Stimulated activated CD4-positive, alpha-beta T cell treated with anti-CD3 and anti-CD28 coated beads, Interleukin-4, amount 100 ng/mL, for 1 hour (primary cell): ENCODE measurements at regions not wholly inside any gene's neighbourhood (a gene's known extent, or its start where the extent isn't known, plus 50 kb on each side); places are given as distances from the start of the nearest gene placed in this dataset.

ENCODE experiments used
- DNase-seq: peaks from one replicate; pipeline ENCODE4 v3.0.0-alpha.2; 2020

DNA sequence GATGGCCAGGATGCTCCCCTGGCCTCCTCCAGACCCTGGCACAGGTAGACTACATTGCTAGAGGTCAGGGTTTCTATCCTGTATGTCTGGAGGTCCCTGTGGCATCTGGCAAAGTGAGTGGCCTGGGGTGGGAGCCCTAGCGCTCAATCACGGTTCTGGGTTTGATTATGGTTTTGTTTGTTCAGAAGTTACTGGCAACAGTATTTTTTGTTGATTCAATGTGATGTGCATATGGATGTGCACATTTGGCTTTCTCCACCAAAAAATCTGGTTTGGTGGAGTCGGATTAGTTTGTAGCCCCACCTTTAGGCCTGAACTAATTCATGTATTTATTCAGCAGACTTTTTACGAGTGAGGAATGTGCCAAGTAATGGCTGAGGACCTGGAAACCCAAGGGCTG, 109.7 kb downstream of the VEGFA start:
- no peak for DNase-seq

- no peak for DNase-seq
Observed at GRCh38 chr6:43878823-43879495, 108.9 kb downstream of the VEGFA start.

DNA sequence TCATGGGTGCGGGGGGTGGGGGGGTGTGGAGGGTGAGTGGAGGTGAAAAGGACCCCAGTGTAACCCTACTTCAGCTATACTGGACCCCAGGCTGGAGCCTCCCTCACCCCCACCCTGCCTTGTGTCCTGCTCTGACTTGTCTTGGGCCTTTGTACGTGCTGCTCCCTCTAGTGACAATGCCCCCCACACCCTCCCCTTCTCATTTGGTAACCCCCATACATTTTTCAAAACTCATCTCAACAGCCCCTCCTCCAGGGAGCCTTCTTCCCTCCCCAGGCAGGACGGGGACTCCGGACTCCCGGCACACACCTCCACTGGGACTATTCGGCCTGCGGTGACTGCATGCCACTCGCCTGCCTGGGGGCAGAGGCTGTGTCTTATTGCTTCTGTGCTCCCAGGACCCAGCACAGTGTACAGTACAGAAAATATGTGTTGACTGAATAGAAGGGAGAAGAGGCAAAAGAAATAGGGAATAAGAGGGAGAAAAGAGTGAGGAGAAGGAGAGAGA, 108.2 kb downstream of the VEGFA start:
- DNase-seq: no peak

DNA sequence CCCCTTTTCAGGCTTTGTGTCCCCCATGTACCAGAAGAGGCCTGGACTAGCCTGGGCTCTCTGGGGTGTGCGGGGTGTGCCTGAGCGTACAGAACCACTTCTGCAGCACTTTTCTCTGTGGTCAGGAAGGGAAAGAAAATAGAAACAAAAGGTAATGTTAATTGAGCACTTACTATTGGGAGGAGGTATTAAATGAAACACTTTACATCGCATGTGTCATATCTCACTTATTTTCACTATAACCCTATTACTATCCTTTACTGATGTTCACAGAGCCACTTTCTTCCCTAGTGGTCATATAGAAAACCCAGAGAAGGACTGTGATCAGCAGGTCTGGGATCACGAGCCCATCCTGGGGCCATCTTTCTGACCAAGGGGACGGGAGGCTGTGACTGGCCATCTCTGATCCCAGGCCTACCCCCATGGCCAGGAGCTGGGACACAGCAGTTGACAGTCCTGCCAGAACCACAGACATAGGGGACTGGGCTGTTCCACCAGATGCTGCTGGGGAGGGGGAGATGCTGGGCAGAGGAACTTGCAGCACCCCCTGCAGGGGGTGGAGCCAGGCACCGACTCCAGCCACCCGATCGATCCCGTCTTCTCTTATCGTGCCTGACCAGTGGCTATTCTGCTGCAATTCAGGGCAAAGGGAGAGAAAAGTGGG, 107.6 kb downstream of the VEGFA start:
- no peak for DNase-seq

DNA sequence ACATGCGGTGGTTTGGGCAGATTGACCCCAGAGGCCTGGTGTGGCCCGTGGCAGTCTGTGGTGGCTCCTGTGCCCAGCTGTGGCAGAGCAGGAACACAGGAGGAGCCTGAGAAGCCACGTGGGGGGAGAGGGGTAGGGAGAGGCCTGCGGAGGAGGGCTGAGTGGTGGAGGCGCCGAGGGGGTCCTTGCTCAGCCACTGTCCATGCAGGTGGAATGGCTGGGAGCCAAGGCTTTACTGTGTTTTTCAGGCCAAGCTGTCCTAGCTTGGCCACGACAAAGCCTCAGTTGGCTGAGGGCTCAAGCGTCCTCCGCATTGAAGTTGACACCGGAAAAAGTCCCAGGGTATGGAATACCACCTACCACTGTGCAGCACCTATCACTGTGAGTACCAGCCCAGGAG, 107.0 kb downstream of the VEGFA start:
- no peak for DNase-seq

DNA sequence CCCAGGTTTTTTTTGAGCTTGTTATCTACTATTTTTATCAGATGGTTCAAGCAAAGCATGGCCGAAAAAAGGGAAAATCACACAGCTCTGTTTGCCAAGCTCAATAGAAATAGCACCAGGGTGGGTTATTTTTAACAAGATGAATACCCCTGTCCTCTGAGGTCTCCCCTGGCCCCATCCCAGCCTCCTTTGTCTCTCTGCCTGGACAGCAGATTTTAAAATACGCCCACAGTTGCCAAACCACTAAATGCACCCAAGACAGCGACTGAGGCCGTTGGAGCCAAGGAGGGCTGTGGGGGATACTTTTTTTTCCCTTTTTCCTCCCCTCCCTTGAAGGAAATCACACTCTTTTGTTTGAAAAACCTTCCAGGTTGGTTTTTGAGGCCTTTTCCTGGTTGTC, 106.6 kb downstream of the VEGFA start:
- no peak for DNase-seq

- DNase-seq: no peak
Observed at GRCh38 chr6:43875849-43876572, 106.0 kb downstream of the VEGFA start.

GRCh38 chr6:43874814-43875590, 105.0 kb downstream of the VEGFA start:
- DNase-seq: no peak

DNA sequence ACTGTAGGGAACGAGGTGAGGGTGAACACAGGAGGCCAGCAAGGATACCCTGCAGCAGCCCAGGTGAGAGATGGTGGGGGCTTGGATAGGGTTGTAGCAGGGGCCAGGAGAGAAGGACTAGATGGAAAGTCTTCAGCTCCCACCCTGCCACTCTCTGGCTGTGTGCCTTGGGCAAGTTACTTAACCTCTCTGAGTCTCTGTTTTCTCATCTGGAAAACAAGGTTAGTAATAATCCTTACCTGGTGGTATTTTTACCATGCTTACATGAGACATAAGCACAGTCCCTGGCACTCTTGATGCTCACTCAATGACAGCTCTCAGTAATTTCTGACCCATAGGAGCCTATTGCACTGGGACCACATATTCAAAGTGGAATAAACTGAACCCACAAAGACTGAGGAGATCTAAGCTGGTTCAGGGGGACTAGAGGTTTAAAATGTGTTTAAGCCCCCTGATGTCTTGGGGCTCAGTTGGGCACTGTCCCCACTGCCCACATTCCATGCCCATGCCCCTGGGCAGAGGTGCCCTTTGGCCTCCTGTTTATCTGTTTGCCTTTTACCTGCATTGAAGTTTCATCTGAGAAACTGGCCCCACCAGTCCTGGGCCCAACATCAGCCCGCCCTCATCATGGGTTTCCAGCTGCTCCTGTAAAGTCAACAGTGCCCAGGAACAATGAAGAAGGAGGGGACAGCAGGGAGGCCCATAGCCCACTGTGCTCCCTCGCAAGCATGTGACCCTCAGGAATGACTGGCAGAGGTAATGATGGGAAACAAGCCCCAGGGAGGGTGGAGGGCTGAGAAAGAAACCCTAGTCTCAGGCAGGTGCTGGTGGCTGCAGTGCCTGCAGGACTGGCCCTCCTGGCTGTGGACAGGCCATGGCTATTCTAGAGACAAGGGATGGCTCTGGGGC, 104.0 kb downstream of the VEGFA start:
- DNase-seq: no peak

DNA sequence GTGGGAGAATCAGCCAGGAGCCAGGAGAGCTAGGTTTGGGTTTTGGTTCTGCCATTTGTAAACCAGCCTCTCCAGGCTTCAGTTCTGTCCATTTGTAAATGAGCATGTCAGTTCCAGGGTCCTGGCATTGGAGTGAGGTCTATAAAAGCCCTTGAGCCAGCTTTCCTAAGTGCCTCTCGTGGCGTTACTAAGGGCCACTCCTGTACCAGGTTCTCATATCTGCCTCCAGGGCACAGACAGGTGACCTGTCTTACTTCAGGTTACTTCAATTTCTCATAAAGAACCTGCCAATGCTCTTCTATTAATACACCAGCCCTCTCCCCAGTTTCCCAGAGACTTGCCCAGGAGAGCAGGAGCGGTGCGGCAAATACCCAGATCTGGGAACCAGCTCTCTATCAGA, 101.9 kb downstream of the VEGFA start:
- no peak for DNase-seq

DNA sequence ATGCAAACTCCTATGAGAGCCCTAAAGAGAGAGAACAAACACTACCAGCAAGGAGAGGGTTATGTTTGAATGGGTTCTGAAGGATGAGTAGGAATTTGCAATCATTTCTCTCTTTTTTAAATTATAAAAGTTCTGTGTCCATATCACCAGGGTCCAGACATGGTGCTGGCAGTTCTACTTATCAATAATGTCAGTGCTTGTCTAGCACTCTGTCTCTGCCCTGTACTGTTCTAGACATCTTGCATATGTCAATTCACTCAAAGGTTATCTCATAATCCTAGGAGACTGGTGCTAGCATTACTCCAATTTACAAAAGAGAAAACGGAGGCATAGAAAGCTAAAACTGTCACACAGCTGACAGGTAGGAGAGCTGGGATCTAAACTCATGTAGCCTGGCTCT, 101.3 kb downstream of the VEGFA start:
- DNase-seq: no peak

GRCh38 chr6:43870660-43871061, 100.7 kb downstream of the VEGFA start:
- DNase-seq: no peak

DNA sequence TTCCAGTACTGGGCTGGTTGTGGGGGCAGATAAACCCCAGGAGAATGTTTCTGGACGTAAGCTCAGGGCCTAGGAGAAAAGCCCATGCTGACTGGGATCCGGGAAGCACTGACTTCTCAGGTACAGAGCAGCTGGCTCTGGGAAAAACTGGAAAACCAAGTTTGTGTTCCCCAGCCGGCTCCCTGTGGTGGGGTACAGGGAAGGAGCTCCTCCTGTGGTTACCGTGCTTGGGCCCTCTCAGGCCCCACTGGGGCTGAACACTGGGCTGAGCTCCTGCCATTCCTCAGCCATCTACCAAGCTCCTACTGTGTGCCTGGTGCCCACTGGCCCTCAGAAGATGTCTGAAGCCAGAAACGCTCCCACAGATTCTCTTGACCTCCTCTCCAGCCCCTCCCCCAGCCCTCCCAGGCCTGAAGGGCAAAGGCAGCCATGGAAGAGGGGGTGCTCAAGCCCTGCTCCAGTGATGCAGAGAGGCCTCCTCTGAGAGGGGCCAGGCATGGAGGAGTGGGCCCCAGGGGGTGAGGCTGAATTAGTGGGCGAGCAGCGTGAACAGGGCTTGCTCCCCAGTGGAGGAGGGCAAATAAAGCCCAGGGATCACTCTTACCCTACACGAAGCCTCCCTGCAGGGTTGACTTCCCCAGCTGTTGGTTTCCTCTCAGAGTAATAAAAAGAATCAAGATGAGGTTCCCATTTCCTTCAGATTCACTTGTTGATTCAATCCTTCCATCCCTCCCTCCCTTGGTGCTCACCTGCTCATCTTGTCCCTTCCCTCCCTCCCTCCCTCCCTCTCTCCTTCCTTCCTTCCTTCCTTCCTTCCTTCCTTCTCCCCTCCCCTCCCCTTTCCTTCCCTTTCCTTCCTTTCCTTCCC, 100.0 kb downstream of the VEGFA start:
- no peak for DNase-seq

DNA sequence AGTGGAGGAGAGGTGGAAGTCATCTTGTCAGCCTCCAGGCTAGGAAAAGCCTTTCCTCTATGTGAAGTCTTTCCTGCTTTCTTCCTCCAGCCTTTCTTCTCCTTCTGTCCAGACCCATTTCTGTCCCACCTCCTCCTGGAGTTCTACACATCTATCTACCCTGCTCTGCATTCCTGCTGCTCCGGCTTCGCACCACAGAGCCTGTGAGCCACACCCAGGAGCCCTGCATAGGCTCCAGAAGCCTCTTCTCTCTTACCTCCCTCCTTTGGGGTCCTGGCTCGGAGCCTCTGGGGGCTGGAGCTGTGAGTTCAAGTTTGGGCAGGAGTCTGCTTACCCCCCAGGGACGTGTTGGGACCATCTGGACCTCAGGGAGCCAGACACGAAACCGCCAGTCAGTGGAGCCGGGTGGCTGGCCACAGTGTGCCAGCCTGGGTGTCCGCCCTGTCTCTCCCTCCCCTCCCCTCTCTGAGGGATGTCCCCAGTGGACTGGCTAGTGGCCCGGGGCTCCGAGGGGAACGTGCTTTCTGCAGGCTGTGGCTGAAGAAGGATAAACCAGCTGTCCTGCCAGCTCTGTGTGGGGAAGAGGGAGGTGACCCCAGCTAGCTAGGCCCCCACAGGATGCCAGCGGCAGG, 99.2 kb downstream of the VEGFA start:
- DNase-seq: no peak

- DNase-seq: no peak
Observed at GRCh38 chr6:43868467-43868866, 98.5 kb downstream of the VEGFA start.

GRCh38 chr6:43867996-43868395, 98.0 kb downstream of the VEGFA start:
- DNase-seq: no peak

DNA sequence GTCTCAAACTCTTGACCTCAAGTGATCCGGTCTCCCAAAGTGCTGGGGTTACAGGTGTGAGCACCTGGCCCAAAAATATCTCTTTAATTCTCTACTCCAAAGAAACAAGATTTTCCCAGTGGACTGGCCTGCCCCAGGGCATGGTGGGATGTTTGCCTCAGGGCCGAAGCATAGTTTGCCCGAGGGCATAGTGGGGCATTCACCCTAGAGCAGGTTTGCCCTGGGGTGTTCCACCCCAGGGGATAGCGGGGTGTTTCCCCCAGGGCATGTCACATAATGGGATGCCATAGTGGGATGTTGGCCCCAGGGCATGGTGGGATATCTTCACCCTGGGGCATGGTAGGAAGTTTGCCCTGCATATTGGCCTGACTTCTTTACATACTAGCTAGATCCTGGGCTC, 97.2 kb downstream of the VEGFA start:
- no peak for DNase-seq

DNA sequence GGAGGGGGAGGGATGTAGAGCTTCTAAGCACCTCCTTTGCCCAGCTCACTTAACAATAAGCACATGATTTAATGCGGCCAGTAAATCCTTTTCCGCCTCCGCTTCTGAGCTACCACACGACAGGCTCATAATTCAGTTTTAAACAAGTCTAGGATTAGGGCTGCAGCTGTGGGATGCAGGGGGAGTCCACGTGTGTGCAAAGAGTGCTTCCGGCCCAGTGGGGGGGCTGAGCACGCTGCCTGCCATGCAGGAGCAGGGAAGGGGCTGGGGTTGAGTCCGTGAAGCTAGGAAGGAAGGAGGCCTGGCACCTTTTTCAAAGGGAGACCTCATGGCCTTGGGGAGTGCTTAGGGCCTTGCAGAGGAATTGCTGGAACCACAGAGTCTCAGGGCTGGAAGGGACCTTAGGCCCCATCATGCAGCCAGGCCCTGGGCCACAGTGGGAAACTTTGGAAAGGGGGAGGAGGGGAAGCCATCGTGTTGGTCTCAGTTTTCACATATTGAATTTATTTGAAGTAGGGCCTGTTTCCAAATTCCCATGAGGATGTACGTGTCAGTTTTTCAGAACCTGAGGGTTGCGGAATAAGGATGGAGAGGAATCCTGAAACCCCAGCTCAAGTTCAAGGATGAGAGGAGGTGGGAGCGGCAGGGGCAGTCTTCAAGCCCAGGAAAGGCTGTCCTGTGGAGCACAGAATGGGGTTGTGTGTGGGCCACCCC, 96.1 kb downstream of the VEGFA start:
- no peak for DNase-seq

DNA sequence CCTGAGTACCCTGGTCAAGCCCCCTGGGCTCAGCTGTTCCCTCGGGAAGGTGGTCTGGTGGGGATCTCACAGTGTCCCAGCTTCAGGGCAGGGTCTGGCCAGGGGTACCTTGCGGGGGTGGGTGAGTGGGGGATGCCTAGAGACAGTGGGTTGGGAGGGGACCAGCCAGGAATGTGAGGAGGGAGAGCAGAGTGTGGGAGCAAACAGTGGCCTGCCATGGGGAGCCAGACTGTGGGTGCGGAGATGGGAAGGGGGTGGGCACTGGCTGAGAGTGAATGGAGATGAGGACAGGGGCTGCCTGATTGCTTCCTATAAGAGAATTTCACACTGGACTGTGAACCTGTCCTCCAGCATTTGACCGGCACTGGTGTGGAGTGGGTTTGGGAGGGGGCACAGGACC, 95.1 kb downstream of the VEGFA start:
- no peak for DNase-seq

GRCh38 chr6:43862925-43863324, 92.9 kb downstream of the VEGFA start:
- no peak for DNase-seq
